H9 (cell line): ENCODE measurements at regions not wholly inside any gene's neighbourhood (a gene's known extent, or its start where the extent isn't known, plus 50 kb on each side); places are given as distances from the start of the nearest gene placed in this dataset.

Experiments
- DNase-seq: peaks from one replicate; pipeline ENCODE4 v3.0.0-alpha.2; 2017
- H2AFZ ChIP-seq: one replicate; pipeline ENCODE4 v1.6.1; 2013; ENCODE audit warnings: mild to moderate bottlenecking, low read length, control low read depth, moderate library complexity
- H2AK5ac ChIP-seq: 2 replicates; pipeline ENCODE4 v1.6.1; 2013; ENCODE audit warnings: low read length, control low read depth, mixed read lengths; ENCODE audit not compliant: insufficient read length
- H2BK120ac ChIP-seq: one replicate; pipeline ENCODE4 v1.6.1; 2013; ENCODE audit warnings: low read depth, mild to moderate bottlenecking, low read length, control low read depth, inconsistent platforms; ENCODE audit not compliant: poor library complexity, severe bottlenecking
- H2BK12ac ChIP-seq: 2 replicates; pipeline ENCODE4 v1.6.1; 2013; ENCODE audit warnings: low read length, control low read depth, mixed read lengths, low read depth; ENCODE audit not compliant: insufficient read length
- H2BK15ac ChIP-seq: 2 replicates; pipeline ENCODE4 v1.6.1; 2013; ENCODE audit warnings: low read depth, low read length, control low read depth
- H2BK20ac ChIP-seq: one replicate; pipeline ENCODE4 v1.6.1; 2013; ENCODE audit warnings: low read depth, mild to moderate bottlenecking, low read length, control low read depth, inconsistent platforms; ENCODE audit not compliant: poor library complexity, severe bottlenecking
- H2BK5ac ChIP-seq: 2 replicates; pipeline ENCODE4 v1.6.1; 2013; ENCODE audit warnings: low read length, control low read depth, mixed read lengths; ENCODE audit not compliant: insufficient read length
- H3K14ac ChIP-seq: 2 replicates; pipeline ENCODE4 v1.6.1; 2013; ENCODE audit warnings: low read length, control low read depth; ENCODE audit not compliant: insufficient read depth
- H3K18ac ChIP-seq: 2 replicates; pipeline ENCODE4 v1.6.1; 2013; ENCODE audit warnings: low read depth, mild to moderate bottlenecking, mixed read lengths, low read length, control low read depth; ENCODE audit not compliant: insufficient read length
- H3K23ac ChIP-seq: 2 replicates; pipeline ENCODE4 v1.6.1; 2013; ENCODE audit warnings: low read length, control low read depth, mixed read lengths, low read depth; ENCODE audit not compliant: insufficient read length
- H3K23me2 ChIP-seq: 2 replicates; pipeline ENCODE4 v1.6.1; 2013; ENCODE audit warnings: low read depth, mild to moderate bottlenecking, mixed read lengths, low read length, control low read depth; ENCODE audit not compliant: insufficient read length, poor library complexity, severe bottlenecking
- H3K27ac ChIP-seq: 2 replicates; pipeline ENCODE4 v1.5.1; 2013; ENCODE audit warnings: low read length, control low read depth, mixed read lengths, low read depth; ENCODE audit not compliant: insufficient read length
- H3K27me3 ChIP-seq: 2 replicates; pipeline ENCODE4 v1.6.1; 2013; ENCODE audit warnings: low read length, control low read depth, inconsistent platforms; ENCODE audit not compliant: insufficient read depth
- H3K4ac ChIP-seq: 2 replicates; pipeline ENCODE4 v1.6.1; 2013; ENCODE audit warnings: low read depth, mild to moderate bottlenecking, control low read depth, inconsistent platforms, low read length, moderate library complexity
- H3K4me1 ChIP-seq: 2 replicates; pipeline ENCODE4 v1.6.1; 2013; ENCODE audit warnings: low read length, control low read depth, inconsistent platforms; ENCODE audit not compliant: insufficient read depth
- H3K4me2 ChIP-seq: 2 replicates; pipeline ENCODE4 v1.6.1; 2013; ENCODE audit warnings: low read length, control low read depth, mixed read lengths; ENCODE audit not compliant: insufficient read length, insufficient read depth
- H3K56ac ChIP-seq: 2 replicates; pipeline ENCODE4 v1.6.1; 2013; ENCODE audit warnings: low read depth, mild to moderate bottlenecking, mixed read lengths, low read length, control low read depth; ENCODE audit not compliant: insufficient read length
- H3K79me1 ChIP-seq: 2 replicates; pipeline ENCODE4 v1.6.1; 2013; ENCODE audit warnings: low read depth, mild to moderate bottlenecking, moderate library complexity, low read length, control low read depth, inconsistent platforms; ENCODE audit not compliant: insufficient read depth, poor library complexity, severe bottlenecking
- H3K79me2 ChIP-seq: 2 replicates; pipeline ENCODE4 v1.6.1; 2013; ENCODE audit warnings: low read length, control low read depth, inconsistent platforms; ENCODE audit not compliant: insufficient read depth
- H3K9ac ChIP-seq: 2 replicates; pipeline ENCODE4 v1.6.1; 2013; ENCODE audit warnings: low read length, control low read depth, mixed read lengths; ENCODE audit not compliant: insufficient read length; ENCODE audit errors: extremely low read depth
- H3K9me3 ChIP-seq: one replicate; pipeline ENCODE4 v1.6.1; 2013; ENCODE audit warnings: low read depth, low read length, inconsistent platforms; ENCODE audit not compliant: control insufficient read depth
- H3T11ph ChIP-seq: one replicate; pipeline ENCODE4 v1.6.1; 2013; ENCODE audit warnings: mild to moderate bottlenecking, low read length, control low read depth, inconsistent platforms
- H4K20me1 ChIP-seq: one replicate; pipeline ENCODE4 v1.6.1; 2013; ENCODE audit not compliant: control insufficient read depth, insufficient read length, insufficient read depth
- H4K5ac ChIP-seq: 2 replicates; pipeline ENCODE4 v1.6.1; 2013; ENCODE audit warnings: low read depth, mild to moderate bottlenecking, mixed read lengths, low read length, control low read depth; ENCODE audit not compliant: insufficient read length
- H4K8ac ChIP-seq: replicated peaks from 2 replicates; pipeline ENCODE4 v1.6.1; 2013; ENCODE audit warnings: low read length, control low read depth, mixed read lengths, low read depth; ENCODE audit not compliant: insufficient read length
- H4K91ac ChIP-seq: 2 replicates; pipeline ENCODE4 v1.6.1; 2013; ENCODE audit warnings: low read depth, mild to moderate bottlenecking, moderate library complexity, mixed read lengths, low read length, control low read depth; ENCODE audit not compliant: insufficient read length
- H3K27ac Mint-ChIP-seq, 3 experiments: 2 replicates in 2 of 3; 3 replicates in 1 of 3; pipeline ENCODE4 v1.8.0; 2020 to 2021; ENCODE audit warnings: mixed read lengths in 3 of 3, mild to moderate bottlenecking in 1 of 3, moderate library complexity in 1 of 3
- H3K27me3 Mint-ChIP-seq: 2 replicates; pipeline ENCODE4 v1.8.0; 2021; ENCODE audit warnings: low read depth, mild to moderate bottlenecking, moderate library complexity, mixed read lengths
- H3K36me3 Mint-ChIP-seq, 3 experiments: 2 replicates in 2 of 3; 3 replicates in 1 of 3; pipeline ENCODE4 v1.8.0; 2020 to 2021; ENCODE audit warnings: low read depth in 3 of 3, mixed read lengths in 3 of 3; ENCODE audit not compliant: insufficient read depth in 1 of 3
- H3K4me1 Mint-ChIP-seq, 2 experiments: 2 replicates each; pipeline ENCODE4 v1.8.0; 2020; ENCODE audit warnings: mixed read lengths in 2 of 2
- H3K4me3 Mint-ChIP-seq, 2 experiments: 2 replicates in 1 of 2; 3 replicates in 1 of 2; pipeline ENCODE4 v1.8.0; 2020 to 2021; ENCODE audit warnings: mild to moderate bottlenecking in 2 of 2, mixed read lengths in 2 of 2, moderate library complexity in 1 of 2
- H3K9me3 Mint-ChIP-seq, 2 experiments: 2 replicates in 1 of 2; 3 replicates in 1 of 2; pipeline ENCODE4 v1.8.0; 2020; ENCODE audit warnings: mild to moderate bottlenecking in 2 of 2, mixed read lengths in 2 of 2, moderate library complexity in 1 of 2
- CTCF ChIP-seq: fragments of 200-600 bp; sonication (generic); conservative IDR thresholded peaks from 3 replicates; pipeline ENCODE4 v1.8.0; 2021; ENCODE audit warnings: antibody characterized with exemption, mild to moderate bottlenecking
- WGBS: extraction: QIAGEN DNeasy Blood & Tissue Kit; methylation state at CpG from one replicate; pipeline ENCODE4 v1.1.7; 2013; ENCODE audit warnings: missing lambda C conversion rate, low lambda C conversion rate, mixed read lengths; ENCODE audit not compliant: insufficient read length; ENCODE audit errors: extremely low coverage; 5-methylcytosine and 5-hydroxymethylcytosine counted together

DNA sequence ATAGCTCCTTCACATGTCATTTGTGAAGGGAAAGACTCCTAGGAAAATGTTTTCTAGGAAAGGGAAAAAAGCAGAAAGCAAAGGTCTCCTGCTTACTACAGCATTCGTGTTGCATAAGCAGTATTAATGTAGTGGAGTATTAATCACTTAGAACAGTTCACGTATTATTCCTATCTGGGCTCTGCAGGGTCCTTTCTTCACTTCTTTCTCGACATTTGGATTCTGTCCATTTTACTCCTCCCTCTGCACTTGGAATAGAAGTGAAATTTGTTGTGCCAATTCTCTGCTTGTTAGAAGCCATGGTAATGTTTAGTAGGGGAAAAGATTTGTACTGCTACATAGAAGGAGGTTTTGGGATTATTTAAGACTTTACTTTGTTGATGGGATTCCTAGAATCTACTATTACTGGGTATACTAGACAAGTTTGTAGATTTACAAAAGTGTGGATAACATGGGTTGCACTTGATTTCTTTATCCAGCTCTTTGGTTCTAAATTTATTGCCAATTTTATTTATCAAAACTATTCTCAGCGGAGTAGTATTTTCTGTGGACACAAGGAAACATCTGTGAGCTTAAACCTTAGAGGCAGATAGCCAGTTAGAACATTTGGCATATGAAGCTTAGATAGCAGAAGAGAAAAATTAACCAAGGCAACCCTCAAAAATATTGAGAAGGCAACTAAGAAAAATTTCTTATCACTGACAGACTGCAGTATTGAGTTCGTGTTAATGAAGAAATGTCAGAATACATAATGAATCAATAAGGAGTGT lies 108.4 kb upstream of the ESR1 start:
- no peak for DNase-seq
- H3K27me3 Mint-ChIP-seq: no peaks in the 10 kb centered on the region
- Histone ChIP-seq H3K4ac (no peak overlapping the region), H3K18ac (no peak overlapping the region), H3K4me2 (no peak overlapping the region), H3K9ac (no peak overlapping the region), H4K5ac (no peak overlapping the region), H3K4me1 (no peaks in the 10 kb centered on the region), H3T11ph (no peak overlapping the region), H3K14ac (no peak overlapping the region), H2AK5ac (no peak overlapping the region), H3K23ac (no peak overlapping the region), H4K20me1 (no peaks in the 10 kb centered on the region), H3K23me2 (no peaks in the 10 kb centered on the region), H2BK20ac (no peak overlapping the region), H3K79me2 (no peaks in the 10 kb centered on the region), H2AFZ (no peak overlapping the region), H3K27me3 (no peaks in the 10 kb centered on the region), H4K8ac (no peak overlapping the region), H3K9me3 (no peaks in the 10 kb centered on the region), H2BK120ac (no peak overlapping the region), H3K56ac (no peak overlapping the region), H2BK5ac (no peak overlapping the region), H3K27ac (no peak overlapping the region), H2BK15ac (no peak overlapping the region), H3K79me1 (no peaks in the 10 kb centered on the region), H4K91ac (no peak overlapping the region), H2BK12ac (no peak overlapping the region)
- H3K27ac Mint-ChIP-seq: no peak overlapping the region
- H3K4me3 Mint-ChIP-seq: no peak overlapping the region
- no peaks in the 10 kb centered on the region for H3K36me3 Mint-ChIP-seq
- H3K4me1 Mint-ChIP-seq: peaks cover 4% of the 10 kb centered on the region in 2 experiments; a peak in 3 of 4 replicates
- H3K9me3 Mint-ChIP-seq: no peaks in the 10 kb centered on the region
- WGBS: no CpG with 5 or more reads among the region's 5 CpGs
- no peak for TF ChIP-seq CTCF
